Smooth muscle cell of the brain vasculature (primary cell): ENCODE measurements at regions not wholly inside any gene's neighbourhood (a gene's known extent, or its start where the extent isn't known, plus 50 kb on each side); places are given as distances from the start of the nearest gene placed in this dataset.
"Not testable (repeated sequence)": the region's sequence is repeated elsewhere in the genome, so short reads cannot be mapped to it uniquely, and the experiment has no call there.

Experiments used
- DNase-seq: peaks from one replicate; pipeline ENCODE4 v3.0.0-alpha.2; 2012; ENCODE audit warnings: low read depth, low spot score

GRCh38 chr12:92272061-92272964 is 126.7 kb upstream of the BTG1 start:
- no peak for DNase-seq

GRCh38 chr12:92271341-92271740 is 125.7 kb upstream of the BTG1 start:
- DNase-seq = no peak

- DNase-seq = no peak
These were observed 124.9 kb upstream of the BTG1 start for GRCh38 chr12:92270521-92270920.

- DNase-seq = no peak
These were observed 123.3 kb upstream of the BTG1 start for GRCh38 chr12:92268946-92269345.

- DNase-seq = no peak
These were observed 116.0 kb upstream of the BTG1 start for GRCh38 chr12:92261692-92262091.

- DNase-seq = no peak
These were observed 115.4 kb upstream of the BTG1 start for GRCh38 chr12:92261071-92261470.

GRCh38 chr12:92259696-92260251 is 114.1 kb upstream of the BTG1 start:
- DNase-seq = no peak

GRCh38 chr12:92259291-92259690 is 113.6 kb upstream of the BTG1 start:
- DNase-seq = no peak

GRCh38 chr12:92257261-92257660 is 111.6 kb upstream of the BTG1 start:
- no peak for DNase-seq

- DNase-seq = no peak
These were observed 110.1 kb upstream of the BTG1 start for GRCh38 chr12:92255741-92256140.

- DNase-seq = no peak
These were observed 107.7 kb upstream of the BTG1 start for GRCh38 chr12:92253301-92253700.

GRCh38 chr12:92248977-92249376 is 103.3 kb upstream of the BTG1 start:
- DNase-seq = no peak

- DNase-seq = peak; percentile 61
These were observed 98.4 kb upstream of the BTG1 start for GRCh38 chr12:92244036-92244435.

- DNase-seq = no peak
These were observed 97.3 kb upstream of the BTG1 start for GRCh38 chr12:92242907-92243306.

GRCh38 chr12:92237762-92238523 is 92.3 kb upstream of the BTG1 start:
- no peak for DNase-seq

- no peak for DNase-seq
These were observed 91.6 kb upstream of the BTG1 start for GRCh38 chr12:92237262-92237661.

GRCh38 chr12:92235703-92236472 is 90.2 kb upstream of the BTG1 start:
- DNase-seq = no peak

GRCh38 chr12:92234533-92234932 is 88.9 kb upstream of the BTG1 start:
- DNase-seq = no peak

- no peak for DNase-seq
These were observed 87.8 kb upstream of the BTG1 start for GRCh38 chr12:92233346-92234015.

- DNase-seq = not testable (repeated sequence)
These were observed 86.8 kb upstream of the BTG1 start for GRCh38 chr12:92232371-92232932.

- not testable (repeated sequence) for DNase-seq
These were observed 86.3 kb upstream of the BTG1 start for GRCh38 chr12:92231945-92232344.
